ENCODE measurements at regions not wholly inside any gene's neighbourhood (a gene's known extent, or its start where the extent isn't known, plus 50 kb on each side); places are given as distances from the start of the nearest gene placed in this dataset.

- TF ChIP-seq ZBTB43 (CRISPR knock-in tag; conservative IDR thresholded peaks at IDR 0.05), result no peak
- no peak for TF ChIP-seq ZSCAN9 (CRISPR knock-in tag; IDR thresholded peaks at IDR 0.05; ENCODE audit: borderline replicate concordance)
- TF ChIP-seq HOXD1 (CRISPR knock-in tag; IDR thresholded peaks at IDR 0.05), result no peak
- TF ChIP-seq, protein P1, sequence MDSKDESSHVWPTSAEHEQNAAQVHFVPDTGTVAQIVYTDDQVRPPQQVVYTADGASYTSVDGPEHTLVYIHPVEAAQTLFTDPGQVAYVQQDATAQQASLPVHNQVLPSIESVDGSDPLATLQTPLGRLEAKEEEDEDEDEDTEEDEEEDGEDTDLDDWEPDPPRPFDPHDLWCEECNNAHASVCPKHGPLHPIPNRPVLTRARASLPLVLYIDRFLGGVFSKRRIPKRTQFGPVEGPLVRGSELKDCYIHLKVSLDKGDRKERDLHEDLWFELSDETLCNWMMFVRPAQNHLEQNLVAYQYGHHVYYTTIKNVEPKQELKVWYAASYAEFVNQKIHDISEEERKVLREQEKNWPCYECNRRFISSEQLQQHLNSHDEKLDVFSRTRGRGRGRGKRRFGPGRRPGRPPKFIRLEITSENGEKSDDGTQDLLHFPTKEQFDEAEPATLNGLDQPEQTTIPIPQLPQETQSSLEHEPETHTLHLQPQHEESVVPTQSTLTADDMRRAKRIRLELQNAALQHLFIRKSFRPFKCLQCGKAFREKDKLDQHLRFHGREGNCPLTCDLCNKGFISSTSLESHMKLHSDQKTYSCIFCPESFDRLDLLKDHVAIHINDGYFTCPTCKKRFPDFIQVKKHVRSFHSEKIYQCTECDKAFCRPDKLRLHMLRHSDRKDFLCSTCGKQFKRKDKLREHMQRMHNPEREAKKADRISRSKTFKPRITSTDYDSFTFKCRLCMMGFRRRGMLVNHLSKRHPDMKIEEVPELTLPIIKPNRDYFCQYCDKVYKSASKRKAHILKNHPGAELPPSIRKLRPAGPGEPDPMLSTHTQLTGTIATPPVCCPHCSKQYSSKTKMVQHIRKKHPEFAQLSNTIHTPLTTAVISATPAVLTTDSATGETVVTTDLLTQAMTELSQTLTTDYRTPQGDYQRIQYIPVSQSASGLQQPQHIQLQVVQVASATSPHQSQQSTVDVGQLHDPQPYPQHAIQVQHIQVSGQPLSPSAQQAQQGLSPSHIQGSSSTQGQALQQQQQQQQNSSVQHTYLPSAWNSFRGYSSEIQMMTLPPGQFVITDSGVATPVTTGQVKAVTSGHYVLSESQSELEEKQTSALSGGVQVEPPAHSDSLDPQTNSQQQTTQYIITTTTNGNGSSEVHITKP (CRISPR knock-in tag; IDR thresholded peaks at IDR 0.05; ENCODE audit: low read depth), result no peak
- TF ChIP-seq, protein P2, sequence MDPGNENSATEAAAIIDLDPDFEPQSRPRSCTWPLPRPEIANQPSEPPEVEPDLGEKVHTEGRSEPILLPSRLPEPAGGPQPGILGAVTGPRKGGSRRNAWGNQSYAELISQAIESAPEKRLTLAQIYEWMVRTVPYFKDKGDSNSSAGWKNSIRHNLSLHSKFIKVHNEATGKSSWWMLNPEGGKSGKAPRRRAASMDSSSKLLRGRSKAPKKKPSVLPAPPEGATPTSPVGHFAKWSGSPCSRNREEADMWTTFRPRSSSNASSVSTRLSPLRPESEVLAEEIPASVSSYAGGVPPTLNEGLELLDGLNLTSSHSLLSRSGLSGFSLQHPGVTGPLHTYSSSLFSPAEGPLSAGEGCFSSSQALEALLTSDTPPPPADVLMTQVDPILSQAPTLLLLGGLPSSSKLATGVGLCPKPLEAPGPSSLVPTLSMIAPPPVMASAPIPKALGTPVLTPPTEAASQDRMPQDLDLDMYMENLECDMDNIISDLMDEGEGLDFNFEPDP (CRISPR knock-in tag; conservative IDR thresholded peaks at IDR 0.05), result no peak
- TF ChIP-seq, protein P3, sequence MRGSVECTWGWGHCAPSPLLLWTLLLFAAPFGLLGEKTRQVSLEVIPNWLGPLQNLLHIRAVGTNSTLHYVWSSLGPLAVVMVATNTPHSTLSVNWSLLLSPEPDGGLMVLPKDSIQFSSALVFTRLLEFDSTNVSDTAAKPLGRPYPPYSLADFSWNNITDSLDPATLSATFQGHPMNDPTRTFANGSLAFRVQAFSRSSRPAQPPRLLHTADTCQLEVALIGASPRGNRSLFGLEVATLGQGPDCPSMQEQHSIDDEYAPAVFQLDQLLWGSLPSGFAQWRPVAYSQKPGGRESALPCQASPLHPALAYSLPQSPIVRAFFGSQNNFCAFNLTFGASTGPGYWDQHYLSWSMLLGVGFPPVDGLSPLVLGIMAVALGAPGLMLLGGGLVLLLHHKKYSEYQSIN (CRISPR knock-in tag; IDR thresholded peaks at IDR 0.05; ENCODE audit: borderline replicate concordance), result no peak
- TF ChIP-seq IKZF4 (CRISPR knock-in tag; IDR thresholded peaks at IDR 0.05; ENCODE audit: borderline replicate concordance, low read depth, not compliant biosample characterization), result no peak
- TF ChIP-seq ZMYM2 (CRISPR knock-in tag; IDR thresholded peaks at IDR 0.05), result no peak
- no peak for TF ChIP-seq ZNF678 (CRISPR knock-in tag; IDR thresholded peaks at IDR 0.05)
- no peak for TF ChIP-seq CHD2 (IDR thresholded peaks at IDR 0.05; ENCODE audit: low read depth, low read length)
- no peak for TF ChIP-seq ZNF382 (CRISPR knock-in tag; IDR thresholded peaks at IDR 0.05; ENCODE audit: borderline replicate concordance)
These were observed 1918.4 kb downstream of the MAT2B start (continued) for GRCh38 chr5:165423697-165424299.
